ENCODE measurements at regions not wholly inside any gene's neighbourhood (a gene's known extent, or its start where the extent isn't known, plus 50 kb on each side); places are given as distances from the start of the nearest gene placed in this dataset.

GRCh38 chr5:85512896-85513295, 1104.8 kb upstream of the COX7C start:
- TF ChIP-seq, protein P1, sequence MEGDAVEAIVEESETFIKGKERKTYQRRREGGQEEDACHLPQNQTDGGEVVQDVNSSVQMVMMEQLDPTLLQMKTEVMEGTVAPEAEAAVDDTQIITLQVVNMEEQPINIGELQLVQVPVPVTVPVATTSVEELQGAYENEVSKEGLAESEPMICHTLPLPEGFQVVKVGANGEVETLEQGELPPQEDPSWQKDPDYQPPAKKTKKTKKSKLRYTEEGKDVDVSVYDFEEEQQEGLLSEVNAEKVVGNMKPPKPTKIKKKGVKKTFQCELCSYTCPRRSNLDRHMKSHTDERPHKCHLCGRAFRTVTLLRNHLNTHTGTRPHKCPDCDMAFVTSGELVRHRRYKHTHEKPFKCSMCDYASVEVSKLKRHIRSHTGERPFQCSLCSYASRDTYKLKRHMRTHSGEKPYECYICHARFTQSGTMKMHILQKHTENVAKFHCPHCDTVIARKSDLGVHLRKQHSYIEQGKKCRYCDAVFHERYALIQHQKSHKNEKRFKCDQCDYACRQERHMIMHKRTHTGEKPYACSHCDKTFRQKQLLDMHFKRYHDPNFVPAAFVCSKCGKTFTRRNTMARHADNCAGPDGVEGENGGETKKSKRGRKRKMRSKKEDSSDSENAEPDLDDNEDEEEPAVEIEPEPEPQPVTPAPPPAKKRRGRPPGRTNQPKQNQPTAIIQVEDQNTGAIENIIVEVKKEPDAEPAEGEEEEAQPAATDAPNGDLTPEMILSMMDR (IDR thresholded peaks at IDR 0.05): no peak
- TF ChIP-seq EZH2phosphoT487 (IDR thresholded peaks at IDR 0.05): no peak

All from neural progenitor cell (in vitro differentiated cells).